Neural progenitor cell (in vitro differentiated cells): ENCODE measurements at regions not wholly inside any gene's neighbourhood (a gene's known extent, or its start where the extent isn't known, plus 50 kb on each side); places are given as distances from the start of the nearest gene placed in this dataset.

Experiments used
- CTCF ChIP-seq: fragments of 200-600 bp; sonication (generic); IDR thresholded peaks from 2 replicates; pipeline ENCODE4 v1.5.1; 2017; ENCODE audit warnings: antibody characterized with exemption, mild to moderate bottlenecking
- EZH2phosphoT487 ChIP-seq: fragments of 200-600 bp; sonication (generic); IDR thresholded peaks from 2 replicates; pipeline ENCODE4 v1.6.1; 2017; ENCODE audit warnings: antibody characterized with exemption

- TF ChIP-seq CTCF (no peak), EZH2phosphoT487 (no peak)
Measured at GRCh38 chr1:67935560-67935959, 102.3 kb upstream of the GNG12 start.
